ENCODE measurements at regions not wholly inside any gene's neighbourhood (a gene's known extent, or its start where the extent isn't known, plus 50 kb on each side); places are given as distances from the start of the nearest gene placed in this dataset.

- TF ChIP-seq EZH2 (IDR thresholded peaks at IDR 0.05; ENCODE audit: borderline replicate concordance, low read length), result no peak
- no peak for TF ChIP-seq CTCF (IDR thresholded peaks at IDR 0.05; ENCODE audit: low read length)
- peaks cover 4% of the 10 kb centered on the region for H3K36me3 ChIP-seq (ENCODE audit: insufficient read depth, low read length)
- no peak overlapping the region for H3K4me2 ChIP-seq (ENCODE audit: low read length)
- H3K4me1 ChIP-seq (ENCODE audit: insufficient read depth, low read length, severe bottlenecking), result no peaks in the 10 kb centered on the region
- H3K27me3 ChIP-seq (ENCODE audit: insufficient read depth, low read length), result no peaks in the 10 kb centered on the region
- no peak overlapping the region for H3K9ac ChIP-seq (ENCODE audit: low read length)
- no peaks in the 10 kb centered on the region for H3K9me2 ChIP-seq (ENCODE audit: low read depth, low read length)
- no peak overlapping the region for H3K27ac ChIP-seq (ENCODE audit: low read depth, low read length, poor library complexity, severe bottlenecking)
- H2AFZ ChIP-seq (ENCODE audit: low read length), result no peak overlapping the region
- H3K4me3 ChIP-seq (ENCODE audit: low read depth, low read length, poor library complexity, severe bottlenecking), result no peak overlapping the region
- no peaks in the 10 kb centered on the region for H3K79me2 ChIP-seq (ENCODE audit: insufficient read depth, low read length)
- H3F3A ChIP-seq (ENCODE audit: insufficient read depth, low read length), result no peaks in the 10 kb centered on the region
- no peaks in the 10 kb centered on the region for H3K9me3 ChIP-seq (ENCODE audit: low read length)
- no peaks in the 10 kb centered on the region for H4K20me1 ChIP-seq (ENCODE audit: insufficient read depth, low read length)
Observed at GRCh38 chr1:31523769-31524168, 52.5 kb upstream of the TINAGL1 start.

GRCh38 chr1:31524186-31524901, 52.0 kb upstream of the TINAGL1 start:
- TF ChIP-seq EZH2 (IDR thresholded peaks at IDR 0.05; ENCODE audit: borderline replicate concordance, low read length) (no peak), CTCF (IDR thresholded peaks at IDR 0.05; ENCODE audit: low read length) (no peak)
- H3K9ac ChIP-seq (ENCODE audit: low read length), result no peak overlapping the region

More at GRCh38 chr1:31524186-31524901, 52.0 kb upstream of the TINAGL1 start:
- H3K9me3 ChIP-seq (ENCODE audit: low read length), result no peaks in the 10 kb centered on the region
- H2AFZ ChIP-seq (ENCODE audit: low read length), result no peak overlapping the region
- no peak overlapping the region for H3K4me3 ChIP-seq (ENCODE audit: low read depth, low read length, poor library complexity, severe bottlenecking)
- H3K79me2 ChIP-seq (ENCODE audit: insufficient read depth, low read length), result no peaks in the 10 kb centered on the region
- H3F3A ChIP-seq (ENCODE audit: insufficient read depth, low read length), result no peaks in the 10 kb centered on the region
- no peaks in the 10 kb centered on the region for H4K20me1 ChIP-seq (ENCODE audit: insufficient read depth, low read length)
- H3K9me2 ChIP-seq (ENCODE audit: low read depth, low read length), result no peaks in the 10 kb centered on the region
- H3K27me3 ChIP-seq (ENCODE audit: insufficient read depth, low read length), result no peaks in the 10 kb centered on the region
- H3K4me1 ChIP-seq (ENCODE audit: insufficient read depth, low read length, severe bottlenecking), result no peaks in the 10 kb centered on the region
- peaks cover 4% of the 10 kb centered on the region for H3K36me3 ChIP-seq (ENCODE audit: insufficient read depth, low read length)
- H3K27ac ChIP-seq (ENCODE audit: low read depth, low read length, poor library complexity, severe bottlenecking), result no peak overlapping the region
- no peak overlapping the region for H3K4me2 ChIP-seq (ENCODE audit: low read length)
